ENCODE measurements at regions not wholly inside any gene's neighbourhood (a gene's known extent, or its start where the extent isn't known, plus 50 kb on each side); places are given as distances from the start of the nearest gene placed in this dataset.
"Not testable (repeated sequence)": the region's sequence is repeated elsewhere in the genome, so short reads cannot be mapped to it uniquely, and the experiment has no call there.

DNA sequence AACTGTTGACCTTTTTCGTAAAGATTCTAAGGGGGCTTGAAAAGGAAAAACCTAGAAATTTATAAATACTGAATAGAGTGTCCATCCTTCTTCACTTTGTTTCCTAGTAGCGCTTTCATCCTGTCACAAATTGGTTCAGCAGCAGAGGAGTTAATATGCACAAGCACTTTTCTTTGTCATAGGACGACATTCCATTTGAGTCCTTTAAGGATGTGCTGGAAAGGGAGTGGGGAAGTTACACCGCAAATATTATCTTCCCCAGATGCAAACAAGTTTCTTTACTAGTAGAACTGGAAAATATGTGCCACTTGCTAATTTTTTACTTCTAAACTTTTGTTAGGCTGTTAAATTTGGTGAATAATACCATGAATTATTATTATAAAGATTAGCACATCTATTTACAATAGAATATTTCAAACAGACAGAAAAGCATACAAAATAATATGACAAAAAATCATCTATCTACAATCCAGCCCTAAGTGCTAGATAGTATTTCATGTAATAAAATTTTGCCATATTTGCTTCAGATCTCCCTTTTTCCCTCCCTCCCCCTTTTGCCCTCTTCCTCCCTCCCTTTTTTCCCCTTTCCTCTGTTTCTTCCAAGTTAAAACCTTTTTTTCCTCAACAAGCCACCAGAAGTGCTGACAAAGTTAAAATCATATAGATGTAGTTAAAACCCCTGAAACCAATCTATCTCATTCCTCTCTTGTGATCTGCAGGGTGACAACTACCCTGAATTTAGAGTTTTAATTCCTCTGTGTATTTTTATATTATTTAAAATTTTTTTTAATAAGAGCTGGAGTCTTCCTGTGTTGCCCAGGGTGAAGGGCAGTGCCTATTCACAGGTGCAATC lies 50.5 kb upstream of the MAP4K3 start:
- Mint-ChIP-seq H3K4me3 (no peak overlapping the region), H3K27ac (no peak overlapping the region), H3K27me3 (ENCODE audit: low read depth in 3 of 3) (peaks cover 0 to 3% (median 0%) of the 10 kb centered on the region in 3 donors), H3K9me3 (no peaks in the 10 kb centered on the region), H3K4me1 (peaks cover 0 to 9% of the 10 kb centered on the region in 2 donors), H3K36me3 (no peaks in the 10 kb centered on the region)
- DNase-seq, result no peak

DNA sequence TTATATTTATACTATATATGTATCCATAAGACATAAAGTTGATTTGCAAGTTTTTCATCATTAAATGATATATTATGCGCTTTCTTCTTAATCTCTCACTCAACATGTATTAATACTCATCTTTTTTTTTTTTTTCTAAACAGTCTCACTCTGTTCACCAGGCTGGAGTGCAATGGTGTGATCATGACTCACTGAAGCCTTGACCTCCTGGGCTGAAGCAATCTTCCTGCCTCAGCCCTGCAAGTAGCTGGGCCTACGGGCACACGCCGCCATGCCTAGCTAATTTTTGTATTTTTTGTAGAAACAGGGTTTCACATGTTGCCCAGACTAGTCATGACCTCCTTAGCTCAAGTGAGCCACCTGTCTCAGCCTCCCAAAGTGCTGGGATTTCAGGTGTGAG lies 51.4 kb upstream of the MAP4K3 start:
- H3K27ac Mint-ChIP-seq, result no peak overlapping the region
- DNase-seq, result no peak
- no peak overlapping the region for H3K4me3 Mint-ChIP-seq
- no peaks in the 10 kb centered on the region for H3K9me3 Mint-ChIP-seq
- no peaks in the 10 kb centered on the region for H3K36me3 Mint-ChIP-seq
- peaks cover 0 to 3% (median 0%) of the 10 kb centered on the region in 3 donors for H3K27me3 Mint-ChIP-seq (ENCODE audit: low read depth in 3 of 3)
- H3K4me1 Mint-ChIP-seq, result peaks cover 0 to 9% of the 10 kb centered on the region in 2 donors

DNA sequence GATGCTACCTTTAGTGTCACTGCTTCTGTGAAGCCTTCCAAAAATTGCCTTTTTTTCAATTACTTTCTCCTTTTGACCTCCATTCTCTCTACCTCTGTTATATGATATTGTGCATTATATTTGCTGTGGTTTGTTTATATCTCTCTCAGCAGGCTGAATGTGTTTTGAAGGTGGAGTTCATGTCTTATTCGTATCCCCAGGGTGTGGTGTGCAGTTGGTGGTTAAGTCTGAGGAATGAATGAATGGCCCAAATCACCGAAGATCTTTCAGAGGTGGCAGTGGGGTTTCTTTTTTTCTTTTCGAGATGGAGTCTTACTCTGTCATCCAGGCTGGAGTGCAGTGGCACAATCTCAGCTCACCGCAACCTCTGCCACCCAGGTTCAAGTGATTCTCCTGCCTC lies 53.5 kb upstream of the MAP4K3 start:
- no peaks in the 10 kb centered on the region for H3K9me3 Mint-ChIP-seq
- H3K27ac Mint-ChIP-seq, result no peak overlapping the region
- no peaks in the 10 kb centered on the region for H3K36me3 Mint-ChIP-seq
- DNase-seq, result no peak
- no peak overlapping the region for H3K4me3 Mint-ChIP-seq
- peaks cover 0 to 3% (median 0%) of the 10 kb centered on the region in 3 donors for H3K27me3 Mint-ChIP-seq (ENCODE audit: low read depth in 3 of 3)
- peaks cover 0 to 9% of the 10 kb centered on the region in 2 donors for H3K4me1 Mint-ChIP-seq

- H3K4me1 Mint-ChIP-seq, result peaks cover 0 to 9% of the 10 kb centered on the region in 2 donors
- H3K27me3 Mint-ChIP-seq (ENCODE audit: low read depth in 3 of 3), result peaks cover 0 to 5% (median 3%) of the 10 kb centered on the region in 3 donors
- no peak overlapping the region for H3K4me3 Mint-ChIP-seq
- H3K9me3 Mint-ChIP-seq, result no peaks in the 10 kb centered on the region
- no peak for DNase-seq
- no peak overlapping the region for H3K27ac Mint-ChIP-seq
- no peaks in the 10 kb centered on the region for H3K36me3 Mint-ChIP-seq
These were observed 54.6 kb upstream of the MAP4K3 start for GRCh38 chr2:39491653-39492052.

DNA sequence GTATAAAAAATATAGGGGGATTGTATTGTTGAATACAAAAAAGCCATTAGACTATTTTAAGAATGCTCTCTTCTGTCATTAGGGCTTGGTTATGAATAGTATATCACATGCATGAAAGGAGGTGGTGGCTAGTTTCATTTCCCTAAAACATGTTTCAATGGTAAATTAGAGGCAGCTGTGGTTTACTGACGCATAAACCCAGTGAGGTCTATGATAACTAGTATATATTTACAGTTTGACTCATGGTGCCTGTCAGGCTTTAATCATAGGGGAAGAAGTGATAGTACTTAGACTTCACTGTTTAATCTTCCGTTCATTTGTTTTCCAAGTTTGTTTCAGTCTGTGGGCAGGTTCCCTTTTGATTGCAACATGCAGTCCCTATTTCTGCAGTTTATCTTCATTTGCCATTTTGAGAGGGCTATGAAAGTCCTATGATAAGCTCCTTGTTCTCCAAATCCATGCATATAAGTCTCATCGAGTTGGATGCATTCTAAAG lies 55.1 kb upstream of the MAP4K3 start:
- Mint-ChIP-seq H3K27ac (no peak overlapping the region), H3K4me3 (no peak overlapping the region), H3K9me3 (no peaks in the 10 kb centered on the region), H3K27me3 (ENCODE audit: low read depth in 3 of 3) (peaks cover 0 to 5% (median 3%) of the 10 kb centered on the region in 3 donors), H3K4me1 (peaks cover 0 to 9% of the 10 kb centered on the region in 2 donors), H3K36me3 (no peaks in the 10 kb centered on the region)
- peak in 2 of 3 donors; percentile 1 for DNase-seq

DNA sequence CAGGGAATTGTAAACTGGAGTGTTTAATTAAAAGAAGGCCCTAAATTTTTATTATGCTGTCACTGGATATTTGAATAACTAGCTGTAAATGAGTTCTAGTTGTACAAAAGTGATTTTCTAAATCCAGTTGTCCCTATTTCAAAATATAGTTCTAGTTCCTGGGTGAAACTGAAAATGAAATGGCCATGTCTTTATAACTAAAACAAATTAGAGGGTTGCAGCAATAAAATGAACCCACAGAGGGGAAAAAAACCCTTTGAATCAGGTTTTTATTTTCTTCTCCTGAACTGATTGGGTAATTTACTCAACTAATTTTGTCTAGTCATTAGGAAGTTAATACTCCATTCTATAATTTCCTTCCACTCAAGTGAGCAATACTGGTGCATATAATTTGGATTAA lies 55.6 kb upstream of the MAP4K3 start:
- H3K4me1 Mint-ChIP-seq, result peaks cover 0 to 9% of the 10 kb centered on the region in 2 donors
- H3K27me3 Mint-ChIP-seq (ENCODE audit: low read depth in 3 of 3), result peaks cover 0 to 5% (median 2%) of the 10 kb centered on the region in 3 donors
- H3K4me3 Mint-ChIP-seq, result no peak overlapping the region
- H3K9me3 Mint-ChIP-seq, result no peaks in the 10 kb centered on the region
- no peak for DNase-seq
- no peaks in the 10 kb centered on the region for H3K36me3 Mint-ChIP-seq
- H3K27ac Mint-ChIP-seq, result no peak overlapping the region

- H3K4me3 Mint-ChIP-seq, result no peak overlapping the region
- DNase-seq, result no peak
- no peak overlapping the region for H3K27ac Mint-ChIP-seq
- H3K36me3 Mint-ChIP-seq, result no peaks in the 10 kb centered on the region
- peaks cover 0 to 5% (median 2%) of the 10 kb centered on the region in 3 donors for H3K27me3 Mint-ChIP-seq (ENCODE audit: low read depth in 3 of 3)
- H3K9me3 Mint-ChIP-seq, result peaks cover 0 to 2% (median 0%) of the 10 kb centered on the region in 6 donors
- H3K4me1 Mint-ChIP-seq, result peaks cover 0 to 9% of the 10 kb centered on the region in 2 donors
These were observed 57.7 kb upstream of the MAP4K3 start for GRCh38 chr2:39494784-39495251.

DNA sequence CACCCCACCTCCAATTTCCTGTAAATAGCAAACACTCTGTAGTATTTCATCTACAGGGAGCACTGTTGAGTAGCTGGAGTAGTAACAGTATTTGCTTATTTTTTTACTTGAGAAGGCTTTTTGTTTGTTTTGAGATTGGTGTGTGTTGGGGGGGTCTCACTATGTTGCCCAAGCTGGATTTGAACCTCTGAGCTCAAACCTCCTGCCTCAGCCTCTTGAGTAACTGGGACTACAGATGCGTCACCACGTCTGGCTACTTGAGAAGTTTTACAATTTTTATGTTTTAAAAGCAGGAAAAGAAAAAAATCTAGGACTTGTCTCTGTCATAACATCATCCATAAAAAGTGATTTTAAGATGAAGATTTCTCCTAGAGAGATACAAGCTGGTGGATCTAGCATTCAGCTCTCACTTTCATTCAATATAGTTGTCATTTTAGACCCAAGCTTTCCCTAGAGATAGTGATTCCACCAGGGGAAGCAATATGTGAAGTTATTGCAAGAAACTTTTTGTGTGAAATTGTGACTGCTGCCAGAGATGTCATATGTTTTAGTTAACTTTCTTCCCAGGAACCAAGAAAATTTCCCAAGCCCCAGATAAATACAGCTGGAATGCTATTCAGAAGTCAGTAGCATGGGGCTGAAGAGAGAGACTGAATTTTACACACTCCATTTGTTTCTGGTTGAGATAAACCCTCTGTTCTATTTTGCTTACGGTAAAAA lies 60.2 kb upstream of the MAP4K3 start:
- H3K36me3 Mint-ChIP-seq, result no peaks in the 10 kb centered on the region
- peaks cover 0 to 3% of the 10 kb centered on the region in 2 donors for H3K4me1 Mint-ChIP-seq
- H3K27me3 Mint-ChIP-seq (ENCODE audit: low read depth in 3 of 3), result peaks cover 2 to 7% (median 3%) of the 10 kb centered on the region in 3 donors
- no peak overlapping the region for H3K4me3 Mint-ChIP-seq
- peaks cover 0 to 2% (median 0%) of the 10 kb centered on the region in 6 donors for H3K9me3 Mint-ChIP-seq
- no peak for DNase-seq
- no peak overlapping the region for H3K27ac Mint-ChIP-seq

DNA sequence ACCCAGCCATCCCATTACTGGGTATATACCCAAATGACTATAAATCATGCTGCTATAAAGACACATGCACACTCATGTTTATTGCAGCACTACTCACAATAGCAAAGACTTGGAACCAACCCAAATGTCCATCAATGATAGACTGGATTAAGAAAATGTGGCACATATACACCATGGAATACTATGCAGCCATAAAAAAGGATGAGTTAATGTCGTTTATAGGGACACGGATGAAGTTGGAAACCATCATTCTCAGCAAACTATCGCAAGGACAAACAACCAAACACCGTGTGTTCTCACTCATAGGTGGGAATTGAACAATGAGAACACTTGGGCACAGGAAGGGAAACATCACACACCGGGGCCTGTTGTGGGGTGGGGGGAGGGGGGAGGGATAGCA lies 61.1 kb upstream of the MAP4K3 start:
- H3K27me3 Mint-ChIP-seq (ENCODE audit: low read depth in 3 of 3); H3K4me1 Mint-ChIP-seq; H3K36me3 Mint-ChIP-seq; H3K27ac Mint-ChIP-seq; H3K4me3 Mint-ChIP-seq; H3K9me3 Mint-ChIP-seq; DNase-seq: not testable (repeated sequence)

- no peak for DNase-seq
- no peaks in the 10 kb centered on the region for H3K4me1 Mint-ChIP-seq
- H3K27ac Mint-ChIP-seq, result no peak overlapping the region
- H3K4me3 Mint-ChIP-seq, result no peak overlapping the region
- peaks cover 0 to 2% (median 0%) of the 10 kb centered on the region in 6 donors for H3K9me3 Mint-ChIP-seq
- peaks cover 2 to 7% (median 4%) of the 10 kb centered on the region in 3 donors for H3K27me3 Mint-ChIP-seq (ENCODE audit: low read depth in 3 of 3)
- no peaks in the 10 kb centered on the region for H3K36me3 Mint-ChIP-seq
These were observed 61.7 kb upstream of the MAP4K3 start for GRCh38 chr2:39498786-39499185.

DNA sequence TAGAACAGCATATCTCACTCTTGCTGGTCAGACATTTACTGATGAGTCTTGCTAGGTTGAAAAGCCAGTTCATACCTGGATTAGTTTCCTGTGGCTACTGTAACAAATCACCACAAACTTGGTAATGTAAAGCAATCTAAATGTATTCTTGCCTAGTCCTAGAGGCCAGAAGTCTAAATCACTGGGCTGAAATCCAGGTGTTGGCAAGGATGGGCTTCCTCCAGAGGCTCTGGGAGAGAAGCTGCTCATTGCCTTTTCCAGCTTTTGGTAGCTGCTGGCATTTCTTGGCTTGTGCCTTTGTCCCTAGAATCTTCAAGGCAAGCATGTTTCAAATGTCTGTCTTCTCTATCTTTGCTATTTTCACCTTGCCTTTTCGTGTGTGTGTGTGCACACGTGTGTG lies 62.3 kb upstream of the MAP4K3 start:
- Mint-ChIP-seq H3K4me3 (no peak overlapping the region), H3K36me3 (no peaks in the 10 kb centered on the region), H3K9me3 (peaks cover 0 to 2% (median 0%) of the 10 kb centered on the region in 6 donors), H3K27ac (no peak overlapping the region), H3K4me1 (no peaks in the 10 kb centered on the region), H3K27me3 (ENCODE audit: low read depth in 3 of 3) (peaks cover 3 to 7% (median 4%) of the 10 kb centered on the region in 3 donors)
- no peak for DNase-seq

GRCh38 chr2:39501412-39501811 lies 64.3 kb upstream of the MAP4K3 start:
- DNase-seq, result no peak
- Mint-ChIP-seq H3K9me3 (peaks cover 0 to 2% (median 0%) of the 10 kb centered on the region in 6 donors), H3K27ac (no peak overlapping the region), H3K4me3 (no peak overlapping the region), H3K4me1 (no peaks in the 10 kb centered on the region), H3K36me3 (no peaks in the 10 kb centered on the region), H3K27me3 (ENCODE audit: low read depth in 3 of 3) (peaks cover 4 to 5% (median 4%) of the 10 kb centered on the region in 3 donors)

DNA sequence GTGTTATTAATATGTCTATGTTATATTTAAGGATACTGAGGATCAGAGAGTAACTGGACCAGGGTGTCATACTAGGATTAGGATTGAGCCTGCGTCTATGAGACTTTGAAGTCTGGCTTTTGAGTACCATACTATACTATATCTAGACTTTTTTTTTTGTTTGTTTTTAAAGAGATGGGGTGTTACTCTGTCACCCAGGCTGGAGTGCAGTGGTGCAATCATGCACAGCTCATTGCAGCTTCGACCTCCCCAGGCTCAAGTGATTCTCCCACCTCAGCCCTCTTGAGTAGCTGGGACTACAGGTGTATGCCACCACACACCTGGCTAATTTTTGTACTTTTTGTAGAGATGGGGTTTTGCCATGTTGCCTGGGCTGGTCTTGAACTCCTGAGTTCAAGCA lies 66.2 kb upstream of the MAP4K3 start:
- DNase-seq, result no peak
- Mint-ChIP-seq H3K9me3 (peaks cover 0 to under 1% (median 0%) of the 10 kb centered on the region in 6 donors), H3K27ac (no peak overlapping the region), H3K27me3 (ENCODE audit: low read depth in 3 of 3) (peaks cover 2 to 4% (median 4%) of the 10 kb centered on the region in 3 donors), H3K4me1 (no peaks in the 10 kb centered on the region), H3K36me3 (no peaks in the 10 kb centered on the region), H3K4me3 (no peak overlapping the region)

DNA sequence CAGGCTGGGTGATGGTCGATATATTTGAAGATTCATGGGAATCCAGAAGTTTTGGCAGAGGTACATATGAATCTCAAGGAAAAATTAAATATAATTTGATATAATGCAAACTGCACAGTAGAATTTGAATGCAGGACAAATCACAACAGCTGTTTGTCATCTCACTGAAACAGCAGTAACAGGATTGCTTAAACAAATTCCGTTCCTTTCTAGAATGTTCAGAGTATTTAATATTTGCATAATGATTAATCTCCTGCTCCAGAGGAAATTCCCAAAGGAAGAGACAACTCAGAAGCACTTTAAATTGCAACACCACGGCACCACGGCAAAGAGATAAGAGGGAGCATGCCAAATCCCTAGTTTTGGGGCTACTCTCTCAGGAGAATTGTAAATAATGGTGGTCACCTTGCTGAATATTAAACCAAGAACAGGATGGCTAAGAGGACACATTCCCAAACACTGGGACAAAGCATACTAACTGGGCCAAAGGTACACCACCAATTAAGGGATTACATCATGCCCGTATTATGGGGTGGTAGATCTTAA lies 67.8 kb upstream of the MAP4K3 start:
- no peak for DNase-seq
- no peaks in the 10 kb centered on the region for H3K36me3 Mint-ChIP-seq

More for the DNA sequence above, 67.8 kb upstream of the MAP4K3 start:
- Mint-ChIP-seq H3K27me3 (ENCODE audit: low read depth in 3 of 3) (peaks cover 2 to 4% (median 3%) of the 10 kb centered on the region in 3 donors), H3K9me3 (no peaks in the 10 kb centered on the region), H3K27ac (no peak overlapping the region), H3K4me3 (no peak overlapping the region), H3K4me1 (no peaks in the 10 kb centered on the region)

Measured in immature natural killer cell (primary cell).